Upper lobe of left lung (tissue), 4 donors: ENCODE measurements at regions not wholly inside any gene's neighbourhood (a gene's known extent, or its start where the extent isn't known, plus 50 kb on each side); places are given as distances from the start of the nearest gene placed in this dataset.

Experiments used
- POLR2A ChIP-seq, 4 donors: fragments of 450-650 bp; IDR thresholded peaks; one replicate each; pipeline ENCODE4 v1.5.1; 2016 to 2017; ENCODE audit warnings: antibody characterized with exemption in 4 of 4, mild to moderate bottlenecking in 2 of 4
- TF ChIP-seq, protein P1 (sequence below), 6 experiments: fragments of 450-650 bp in 4 of 6; fragments of 200-600 bp in 2 of 6; sonication (generic) in 2 of 6; IDR thresholded peaks; one replicate each; pipeline ENCODE4 v1.5.1; 2016 to 2019; ENCODE audit warnings: antibody characterized with exemption in 6 of 6

DNA sequence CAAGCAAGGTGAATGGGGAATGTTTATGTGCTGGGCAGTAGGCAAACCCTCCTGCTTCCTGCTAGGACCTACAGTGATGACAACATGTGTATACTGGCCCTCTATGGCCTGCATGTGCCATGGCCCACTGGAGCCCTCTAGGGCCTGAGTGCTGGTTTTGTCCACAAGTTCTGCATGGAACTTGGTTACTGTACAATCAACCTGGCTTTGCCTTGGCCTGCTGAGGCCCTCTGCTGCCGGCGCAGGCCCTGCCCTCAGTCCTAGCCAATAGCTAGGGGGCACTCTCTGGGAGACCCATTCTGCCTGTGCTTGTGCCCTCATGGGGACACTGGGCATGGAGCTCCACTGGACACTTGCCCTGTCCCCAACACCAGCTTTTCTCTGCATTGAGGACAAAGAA, 138.6 kb upstream of the NGF start:
- TF ChIP-seq, protein P1, sequence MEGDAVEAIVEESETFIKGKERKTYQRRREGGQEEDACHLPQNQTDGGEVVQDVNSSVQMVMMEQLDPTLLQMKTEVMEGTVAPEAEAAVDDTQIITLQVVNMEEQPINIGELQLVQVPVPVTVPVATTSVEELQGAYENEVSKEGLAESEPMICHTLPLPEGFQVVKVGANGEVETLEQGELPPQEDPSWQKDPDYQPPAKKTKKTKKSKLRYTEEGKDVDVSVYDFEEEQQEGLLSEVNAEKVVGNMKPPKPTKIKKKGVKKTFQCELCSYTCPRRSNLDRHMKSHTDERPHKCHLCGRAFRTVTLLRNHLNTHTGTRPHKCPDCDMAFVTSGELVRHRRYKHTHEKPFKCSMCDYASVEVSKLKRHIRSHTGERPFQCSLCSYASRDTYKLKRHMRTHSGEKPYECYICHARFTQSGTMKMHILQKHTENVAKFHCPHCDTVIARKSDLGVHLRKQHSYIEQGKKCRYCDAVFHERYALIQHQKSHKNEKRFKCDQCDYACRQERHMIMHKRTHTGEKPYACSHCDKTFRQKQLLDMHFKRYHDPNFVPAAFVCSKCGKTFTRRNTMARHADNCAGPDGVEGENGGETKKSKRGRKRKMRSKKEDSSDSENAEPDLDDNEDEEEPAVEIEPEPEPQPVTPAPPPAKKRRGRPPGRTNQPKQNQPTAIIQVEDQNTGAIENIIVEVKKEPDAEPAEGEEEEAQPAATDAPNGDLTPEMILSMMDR (IDR thresholded peaks at IDR 0.05): no peak
- TF ChIP-seq POLR2A (IDR thresholded peaks at IDR 0.05): no peak
